Gastroesophageal sphincter (tissue), 4 donors: ENCODE measurements at regions not wholly inside any gene's neighbourhood (a gene's known extent, or its start where the extent isn't known, plus 50 kb on each side); places are given as distances from the start of the nearest gene placed in this dataset.

Experiments used
- ATAC-seq: fragments of 150-250 bp; one replicate; pipeline ENCODE4 v1.9.1; 2016; ENCODE audit warnings: mild to moderate bottlenecking, moderate library complexity
- H3K27ac ChIP-seq, 4 donors: fragments of 200-600 bp; sonication (generic) in 3 of 4; 1 replicate in 3 of 4; 2 replicates in 1 of 4; pipeline ENCODE4 v1.5.1; 2016 to 2019
- H3K27me3 ChIP-seq: fragments of 200-600 bp; sonication (generic); one replicate; pipeline ENCODE4 v1.5.1; 2019
- H3K36me3 ChIP-seq, 2 donors: fragments of 200-600 bp; sonication (generic); one replicate each; pipeline ENCODE4 v1.5.1; 2019; ENCODE audit warnings: control low read depth in 1 of 2
- H3K4me1 ChIP-seq, 3 donors: fragments of 200-600 bp; sonication (generic); 1 replicate in 2 of 3; 2 replicates in 1 of 3; pipeline ENCODE4 v1.5.1; 2016 to 2019; ENCODE audit warnings: control low read depth in 2 of 3
- H3K4me3 ChIP-seq, 2 donors: fragments of 200-600 bp; sonication (generic); one replicate each; pipeline ENCODE4 v1.5.1; 2019; ENCODE audit warnings: mild to moderate bottlenecking in 1 of 2, moderate library complexity in 1 of 2
- H3K9me3 ChIP-seq, 3 donors: fragments of 200-600 bp; sonication (generic); one replicate each; pipeline ENCODE4 v1.5.1; 2017 to 2019; ENCODE audit warnings: control low read depth in 2 of 3
- CTCF ChIP-seq, 4 experiments: fragments of 200-600 bp in 2 of 4; fragments of 450-650 bp in 2 of 4; sonication (generic) in 1 of 4; IDR thresholded peaks; one replicate each; pipeline ENCODE4 v1.5.1; 2017 to 2019; ENCODE audit warnings: antibody characterized with exemption in 4 of 4, mild to moderate bottlenecking in 2 of 4, moderate library complexity in 2 of 4
- EP300 ChIP-seq: sonication (generic); formaldehyde crosslinking; IDR thresholded peaks from one replicate; pipeline ENCODE4 v1.6.1; 2017; ENCODE audit warnings: antibody characterized with exemption, mild to moderate bottlenecking
- POLR2A ChIP-seq, 2 donors: fragments of 450-650 bp; IDR thresholded peaks; one replicate each; pipeline ENCODE4 v1.6.1; 2017; ENCODE audit warnings: antibody characterized with exemption in 2 of 2, mild to moderate bottlenecking in 2 of 2, moderate library complexity in 1 of 2
- POLR2AphosphoS5 ChIP-seq: sonication (generic); formaldehyde crosslinking; IDR thresholded peaks from one replicate; pipeline ENCODE4 v1.6.1; 2017; ENCODE audit warnings: antibody characterized with exemption
- WGBS, 2 donors: methylation state at CpG; one replicate each; pipeline ENCODE4 v1.1.5; 2018; ENCODE audit warnings: low coverage in 1 of 2; 5-methylcytosine and 5-hydroxymethylcytosine counted together

GRCh38 chr12:115584156-115584555 is 693.3 kb downstream of the MED13L start:
- Histone ChIP-seq H3K36me3 (no peaks in the 10 kb centered on the region), H3K27ac (no peak overlapping the region), H3K27me3 (peaks cover 8% of the 10 kb centered on the region), H3K9me3 (no peaks in the 10 kb centered on the region), H3K4me3 (no peak overlapping the region), H3K4me1 (no peaks in the 10 kb centered on the region)
- WGBS, 2 donors, result 70 to 91% methylated on average over 1 to 2 of the region's 2 CpGs
- TF ChIP-seq CTCF (IDR thresholded peaks at IDR 0.05) (no peak), POLR2A (IDR thresholded peaks at IDR 0.05) (no peak), POLR2AphosphoS5 (no peak), EP300 (no peak)
- ATAC-seq, result no peak

DNA sequence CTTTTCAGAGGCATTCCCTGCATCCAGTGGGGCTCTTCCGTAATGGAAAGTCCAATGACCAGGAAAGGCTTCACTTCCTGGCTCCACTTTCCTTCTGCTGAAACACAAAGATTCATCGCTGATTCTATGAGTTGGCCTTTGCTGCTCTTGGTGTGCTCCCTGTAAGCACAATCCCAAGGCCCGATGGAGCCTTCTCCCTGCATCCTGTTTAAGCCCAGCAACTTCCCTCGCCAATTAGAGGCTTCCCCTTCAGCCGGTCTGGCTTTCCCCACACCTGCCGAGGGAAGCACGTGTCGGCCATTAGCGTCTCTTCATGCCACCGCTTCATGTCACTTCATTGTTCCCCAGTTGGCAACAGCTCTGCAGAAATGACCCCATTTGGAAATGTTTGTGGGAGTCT is 693.9 kb downstream of the MED13L start:
- TF ChIP-seq CTCF (IDR thresholded peaks at IDR 0.05) (no peak), POLR2A (IDR thresholded peaks at IDR 0.05) (no peak), POLR2AphosphoS5 (no peak), EP300 (no peak)
- Histone ChIP-seq H3K27me3 (peaks cover 8% of the 10 kb centered on the region), H3K9me3 (no peaks in the 10 kb centered on the region), H3K36me3 (no peaks in the 10 kb centered on the region), H3K4me1 (no peaks in the 10 kb centered on the region), H3K4me3 (no peak overlapping the region), H3K27ac (no peak overlapping the region)
- WGBS, 2 donors, result 66 to 75% methylated on average over 4 to 5 of the region's 10 CpGs
- ATAC-seq, result no peak

DNA sequence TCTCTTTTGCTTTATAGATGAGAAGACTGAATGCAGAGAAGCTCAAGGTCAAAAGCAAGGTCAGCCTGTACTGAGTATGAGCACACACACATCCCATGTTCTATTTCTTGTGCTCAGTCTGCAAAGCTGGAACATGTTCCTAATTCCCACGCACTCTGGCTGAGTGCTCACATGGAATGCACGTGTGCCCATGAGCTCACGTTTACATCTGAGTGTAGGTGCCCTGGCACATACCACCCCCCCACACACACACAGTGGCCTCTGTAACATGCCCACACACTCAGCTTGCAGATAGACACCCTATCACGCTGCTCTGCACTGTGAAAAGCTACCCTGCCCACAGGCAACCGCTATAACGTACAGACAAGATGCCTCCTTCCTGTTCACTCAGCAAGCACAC is 700.1 kb downstream of the MED13L start:
- ATAC-seq, result no peak
- H3K4me1 ChIP-seq, result no peaks in the 10 kb centered on the region
- H3K4me3 ChIP-seq, result no peak overlapping the region
- no peak overlapping the region for H3K27ac ChIP-seq
- WGBS, 2 donors, result 80% methylated on average over 1 of the region's 6 CpGs
- H3K27me3 ChIP-seq, result peaks cover 14% of the 10 kb centered on the region
- TF ChIP-seq EP300 (no peak), POLR2AphosphoS5 (no peak), CTCF (IDR thresholded peaks at IDR 0.05) (no peak), POLR2A (IDR thresholded peaks at IDR 0.05) (no peak)
- H3K9me3 ChIP-seq, result no peaks in the 10 kb centered on the region
- H3K36me3 ChIP-seq, result no peaks in the 10 kb centered on the region

GRCh38 chr12:115574826-115575225 is 702.7 kb downstream of the MED13L start:
- no peaks in the 10 kb centered on the region for H3K36me3 ChIP-seq

More at GRCh38 chr12:115574826-115575225, 702.7 kb downstream of the MED13L start:
- Histone ChIP-seq H3K27me3 (peaks cover 15% of the 10 kb centered on the region), H3K9me3 (no peaks in the 10 kb centered on the region), H3K4me3 (no peak overlapping the region), H3K4me1 (no peaks in the 10 kb centered on the region), H3K27ac (no peak overlapping the region)
- TF ChIP-seq CTCF (IDR thresholded peaks at IDR 0.05) (no peak), POLR2AphosphoS5 (no peak), EP300 (no peak), POLR2A (IDR thresholded peaks at IDR 0.05) (no peak)
- 72 to 79% methylated on average over 4 to 7 of the region's 7 CpGs for WGBS, 2 donors
- ATAC-seq, result no peak
